ENCODE measurements at regions not wholly inside any gene's neighbourhood (a gene's known extent, or its start where the extent isn't known, plus 50 kb on each side); places are given as distances from the start of the nearest gene placed in this dataset.

- no peak for ATAC-seq (ENCODE audit: poor library complexity)
- Mint-ChIP-seq H3K36me3 (ENCODE audit: low read depth) (no peaks in the 10 kb centered on the region), H3K9me3 (peaks cover 3% of the 10 kb centered on the region), H3K4me1 (ENCODE audit: low read depth) (peaks cover 6% of the 10 kb centered on the region), H3K27me3 (peaks cover 4% of the 10 kb centered on the region), H3K4me3 (no peak overlapping the region), H3K27ac (no peak overlapping the region)
- DNase-seq: no peak
- ChIA-PET POLR2A (no interaction called here), CTCF (no interaction called here)
- Histone ChIP-seq H3K4me3 (ENCODE audit: low read length) (no peak overlapping the region), H3K36me3 (ENCODE audit: insufficient read depth, low read length) (no peaks in the 10 kb centered on the region), H3K27ac (ENCODE audit: low read depth in 1 of 2, low read length in 2 of 2) (no peak overlapping the region), H3K9me3 (ENCODE audit: control insufficient read depth in 1 of 2, insufficient read depth in 1 of 2, low read length in 2 of 2) (no peaks in the 10 kb centered on the region), H3K4me1 (ENCODE audit: insufficient read depth, low read length) (no peaks in the 10 kb centered on the region), H3K27me3 (ENCODE audit: control insufficient read depth in 1 of 2, insufficient read depth in 2 of 2, low read length in 2 of 2) (no peaks in the 10 kb centered on the region)
- no peak for TF ChIP-seq CTCF (IDR thresholded peaks at IDR 0.05)
- intact Hi-C loops (cut with DNase I, micrococcal nuclease): no loop called here
Observed at GRCh38 chr5:60538426-60538825, 161.5 kb downstream of the DEPDC1B start.

GRCh38 chr5:60535951-60536350, 164.0 kb downstream of the DEPDC1B start:
- Mint-ChIP-seq H3K27ac (no peak overlapping the region), H3K4me3 (no peak overlapping the region), H3K36me3 (ENCODE audit: low read depth) (no peaks in the 10 kb centered on the region), H3K4me1 (ENCODE audit: low read depth) (peaks cover 6% of the 10 kb centered on the region), H3K9me3 (peaks cover 3% of the 10 kb centered on the region), H3K27me3 (peaks cover 4% of the 10 kb centered on the region)
- ATAC-seq (ENCODE audit: poor library complexity): no peak
- ChIA-PET POLR2A (no interaction called here), CTCF (no interaction called here)
- no peak for TF ChIP-seq CTCF (IDR thresholded peaks at IDR 0.05)
- Histone ChIP-seq H3K9me3 (ENCODE audit: control insufficient read depth in 1 of 2, insufficient read depth in 1 of 2, low read length in 2 of 2) (no peaks in the 10 kb centered on the region), H3K4me3 (ENCODE audit: low read length) (no peak overlapping the region), H3K27ac (ENCODE audit: low read depth in 1 of 2, low read length in 2 of 2) (no peak overlapping the region), H3K27me3 (ENCODE audit: control insufficient read depth in 1 of 2, insufficient read depth in 2 of 2, low read length in 2 of 2) (no peaks in the 10 kb centered on the region), H3K4me1 (ENCODE audit: insufficient read depth, low read length) (no peaks in the 10 kb centered on the region), H3K36me3 (ENCODE audit: insufficient read depth, low read length) (no peaks in the 10 kb centered on the region)
- no peak for DNase-seq
- intact Hi-C loops (cut with DNase I, micrococcal nuclease): no loop called here

DNA sequence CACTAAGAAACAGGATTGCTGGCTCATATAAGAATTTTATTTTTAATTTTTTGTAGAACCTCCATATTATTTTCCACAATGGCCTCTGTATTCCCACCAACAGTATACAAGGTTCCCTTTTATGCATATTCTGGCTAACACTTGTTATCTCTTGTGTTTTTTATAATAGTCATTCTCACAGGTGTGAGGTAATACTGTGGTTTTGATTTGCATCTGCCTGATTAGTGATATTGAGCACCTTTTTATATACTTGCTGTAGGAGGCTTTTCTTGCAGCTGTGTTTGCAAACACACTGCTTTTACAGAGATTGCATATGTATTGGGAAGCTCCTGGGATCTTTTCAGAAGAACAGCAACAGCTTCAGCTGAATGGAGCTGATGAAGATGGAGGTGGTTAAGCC, 164.8 kb downstream of the DEPDC1B start:
- Histone ChIP-seq H3K36me3 (ENCODE audit: insufficient read depth, low read length) (no peaks in the 10 kb centered on the region), H3K9me3 (ENCODE audit: control insufficient read depth in 1 of 2, insufficient read depth in 1 of 2, low read length in 2 of 2) (peaks cover 0 to 4% of the 10 kb centered on the region in 2 experiments), H3K4me3 (ENCODE audit: low read length) (no peak overlapping the region), H3K27me3 (ENCODE audit: control insufficient read depth in 1 of 2, insufficient read depth in 2 of 2, low read length in 2 of 2) (no peaks in the 10 kb centered on the region), H3K4me1 (ENCODE audit: insufficient read depth, low read length) (no peaks in the 10 kb centered on the region), H3K27ac (ENCODE audit: low read depth in 1 of 2, low read length in 2 of 2) (no peak overlapping the region)
- CTCF ChIA-PET: no interaction called here
- no peak for TF ChIP-seq CTCF (IDR thresholded peaks at IDR 0.05)
- Mint-ChIP-seq H3K27me3 (peaks cover under 1% of the 10 kb centered on the region), H3K4me1 (ENCODE audit: low read depth) (peaks cover 6% of the 10 kb centered on the region), H3K4me3 (no peak overlapping the region), H3K9me3 (peaks cover 3% of the 10 kb centered on the region), H3K27ac (no peak overlapping the region), H3K36me3 (ENCODE audit: low read depth) (no peaks in the 10 kb centered on the region)
- DNase-seq: no peak
- intact Hi-C loops (cut with DNase I, micrococcal nuclease): no loop called here
- no peak for ATAC-seq (ENCODE audit: poor library complexity)
- POLR2A ChIA-PET: no interaction called here
